SU-DHL-6 (cell line): ENCODE measurements at regions not wholly inside any gene's neighbourhood (a gene's known extent, or its start where the extent isn't known, plus 50 kb on each side); places are given as distances from the start of the nearest gene placed in this dataset.

Source experiments
- CTCF ChIP-seq: fragments of 200-600 bp; sonication (generic); IDR thresholded peaks from one replicate; pipeline ENCODE4 v1.5.1; 2017; ENCODE audit warnings: antibody characterized with exemption, mild to moderate bottlenecking, low read length, moderate library complexity; ENCODE audit not compliant: insufficient read depth, poor library complexity, severe bottlenecking
- EZH2phosphoT487 ChIP-seq: fragments of 200-600 bp; sonication (generic), shearing (Covaris generic); conservative IDR thresholded peaks from 2 replicates; pipeline ENCODE4 v1.6.1; 2018; ENCODE audit warnings: mild to moderate bottlenecking, antibody characterized with exemption, low read length, moderate library complexity, mixed read lengths

GRCh38 chr5:57929271-57929670 lies 446.7 kb upstream of the ACTBL2 start:
- TF ChIP-seq CTCF (no peak), EZH2phosphoT487 (no peak)
